ENCODE measurements at regions not wholly inside any gene's neighbourhood (a gene's known extent, or its start where the extent isn't known, plus 50 kb on each side); places are given as distances from the start of the nearest gene placed in this dataset.

GRCh38 chr5:167472566-167473108 is 818.8 kb upstream of the WWC1 start:
- CTCF ChIA-PET (ENCODE audit: low intra/inter-chr PET ratio, low total read pairs), result no interaction called here

More at GRCh38 chr5:167472566-167473108, 818.8 kb upstream of the WWC1 start:
- TF ChIP-seq BCL3 (CRISPR knock-in tag; IDR thresholded peaks at IDR 0.05), result no peak
- no peak for TF ChIP-seq RERE (CRISPR knock-in tag; IDR thresholded peaks at IDR 0.05; ENCODE audit: low read depth)
- TF ChIP-seq TERF1 (CRISPR knock-in tag; IDR thresholded peaks at IDR 0.05), result no peak
- TF ChIP-seq ZGPAT (CRISPR knock-in tag; IDR thresholded peaks at IDR 0.05), result no peak
- TF ChIP-seq SOX6 (IDR thresholded peaks at IDR 0.05), result no peak
- no peak for TF ChIP-seq SOX6 (CRISPR knock-in tag; IDR thresholded peaks at IDR 0.05)
- TF ChIP-seq ZNF782 (CRISPR knock-in tag; IDR thresholded peaks at IDR 0.05; ENCODE audit: borderline replicate concordance), result no peak
- TF ChIP-seq BRF2 (CRISPR knock-in tag; IDR thresholded peaks at IDR 0.05), result no peak
- TF ChIP-seq CHD2 (IDR thresholded peaks at IDR 0.05; ENCODE audit: low read depth, low read length), result no peak
- TF ChIP-seq HNF1B (CRISPR knock-in tag; IDR thresholded peaks at IDR 0.05), result no peak
- no peak for TF ChIP-seq ZBTB7A (CRISPR knock-in tag; IDR thresholded peaks at IDR 0.05)
- Histone ChIP-seq H2AFZ (ENCODE audit: low read length) (no peak overlapping the region), H3K36me3 (replicated peaks in 1 of 2; ENCODE audit: control insufficient read depth in 1 of 2, insufficient read depth in 2 of 2, low read length in 2 of 2) (no peaks in the 10 kb centered on the region), H3K9ac (ENCODE audit: insufficient read depth, low read depth, low read length) (no peak overlapping the region), H3K27me3 (ENCODE audit: control insufficient read depth in 1 of 2, insufficient read depth in 2 of 2, low read length in 2 of 2) (no peaks in the 10 kb centered on the region), H3K4me2 (ENCODE audit: low read depth, low read length) (no peak overlapping the region), H3K27ac (ENCODE audit: extremely low read length, insufficient read depth, low read length) (no peak overlapping the region), H3K79me2 (ENCODE audit: insufficient read depth, low read length) (no peaks in the 10 kb centered on the region), H4K20me1 (ENCODE audit: insufficient read depth, low read length) (no peaks in the 10 kb centered on the region), H3K4me1 (ENCODE audit: insufficient read depth, low read length) (no peaks in the 10 kb centered on the region), H3K9me3 (ENCODE audit: low read length) (no peaks in the 10 kb centered on the region), H3K4me3 (replicated peaks in 1 of 3; ENCODE audit: insufficient read depth in 1 of 3, low read depth in 2 of 3, low read length in 3 of 3) (no peak overlapping the region)
- DNase-seq (ENCODE audit: low spot score) (no peak), FAIRE-seq (no peak), ATAC-seq (no peak)
- in situ Hi-C loops (cut with HindIII; ENCODE audit: extremely low pct_ligation_motif_present, low pct_unique_long_range_greater_than_20kb), result no loop called here
- BruUV-seq (replicated peaks), result no TSS peak
- WGBS (ENCODE audit: low lambda C conversion rate), result 20% methylated on average over 5 of the region's 5 CpGs
- intact Hi-C loops (cut with micrococcal nuclease; ENCODE audit: unreplicated experiment), result no loop called here
- POLR2A ChIA-PET, result no interaction called here
